ENCODE measurements at regions not wholly inside any gene's neighbourhood (a gene's known extent, or its start where the extent isn't known, plus 50 kb on each side); places are given as distances from the start of the nearest gene placed in this dataset.
"Not testable (repeated sequence)": the region's sequence is repeated elsewhere in the genome, so short reads cannot be mapped to it uniquely, and the experiment has no call there.

GRCh38 chr1:221051391-221051790, 172.1 kb downstream of the HLX start:
- TF ChIP-seq CTCF (optimal IDR thresholded peaks at IDR 0.05 in 1 of 3, IDR thresholded peaks at IDR 0.05 in 1 of 3, conservative IDR thresholded peaks at IDR 0.05 in 1 of 3; ENCODE audit: extremely low read depth in 1 of 3, insufficient read depth in 2 of 3, low read length in 3 of 3); EZH2 (IDR thresholded peaks at IDR 0.05; ENCODE audit: low read length): not testable (repeated sequence)
